ENCODE measurements at regions not wholly inside any gene's neighbourhood (a gene's known extent, or its start where the extent isn't known, plus 50 kb on each side); places are given as distances from the start of the nearest gene placed in this dataset.

DNA sequence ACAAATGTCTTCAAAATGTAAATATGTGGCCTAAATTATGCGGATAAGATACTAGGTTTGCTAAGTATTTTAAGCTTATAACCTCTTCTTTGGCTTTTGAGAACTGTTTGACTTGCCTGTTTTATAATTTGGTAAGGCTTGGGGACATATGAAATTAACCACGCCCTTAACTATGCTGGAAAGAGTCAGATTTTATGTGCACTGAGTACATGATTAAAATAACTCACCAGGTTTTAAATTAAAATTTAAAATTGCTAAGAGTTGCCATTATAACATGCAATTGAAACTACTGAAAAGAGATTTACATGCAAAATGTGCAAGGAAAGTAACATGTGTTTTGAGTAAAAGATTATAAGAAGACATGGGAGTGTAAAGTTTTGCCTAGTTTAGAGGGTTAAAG lies 141.9 kb downstream of the WDR11 start:
- H3K4me3 ChIP-seq (ENCODE audit: control insufficient read depth, low read depth, low read length): no peak overlapping the region
- TF ChIP-seq, protein P1, sequence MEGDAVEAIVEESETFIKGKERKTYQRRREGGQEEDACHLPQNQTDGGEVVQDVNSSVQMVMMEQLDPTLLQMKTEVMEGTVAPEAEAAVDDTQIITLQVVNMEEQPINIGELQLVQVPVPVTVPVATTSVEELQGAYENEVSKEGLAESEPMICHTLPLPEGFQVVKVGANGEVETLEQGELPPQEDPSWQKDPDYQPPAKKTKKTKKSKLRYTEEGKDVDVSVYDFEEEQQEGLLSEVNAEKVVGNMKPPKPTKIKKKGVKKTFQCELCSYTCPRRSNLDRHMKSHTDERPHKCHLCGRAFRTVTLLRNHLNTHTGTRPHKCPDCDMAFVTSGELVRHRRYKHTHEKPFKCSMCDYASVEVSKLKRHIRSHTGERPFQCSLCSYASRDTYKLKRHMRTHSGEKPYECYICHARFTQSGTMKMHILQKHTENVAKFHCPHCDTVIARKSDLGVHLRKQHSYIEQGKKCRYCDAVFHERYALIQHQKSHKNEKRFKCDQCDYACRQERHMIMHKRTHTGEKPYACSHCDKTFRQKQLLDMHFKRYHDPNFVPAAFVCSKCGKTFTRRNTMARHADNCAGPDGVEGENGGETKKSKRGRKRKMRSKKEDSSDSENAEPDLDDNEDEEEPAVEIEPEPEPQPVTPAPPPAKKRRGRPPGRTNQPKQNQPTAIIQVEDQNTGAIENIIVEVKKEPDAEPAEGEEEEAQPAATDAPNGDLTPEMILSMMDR (IDR thresholded peaks at IDR 0.05; ENCODE audit: control insufficient read depth, insufficient read depth, low read depth, low read length, missing control alignments): no peak
- DNase-seq (ENCODE audit: low read depth): no peak

DNA sequence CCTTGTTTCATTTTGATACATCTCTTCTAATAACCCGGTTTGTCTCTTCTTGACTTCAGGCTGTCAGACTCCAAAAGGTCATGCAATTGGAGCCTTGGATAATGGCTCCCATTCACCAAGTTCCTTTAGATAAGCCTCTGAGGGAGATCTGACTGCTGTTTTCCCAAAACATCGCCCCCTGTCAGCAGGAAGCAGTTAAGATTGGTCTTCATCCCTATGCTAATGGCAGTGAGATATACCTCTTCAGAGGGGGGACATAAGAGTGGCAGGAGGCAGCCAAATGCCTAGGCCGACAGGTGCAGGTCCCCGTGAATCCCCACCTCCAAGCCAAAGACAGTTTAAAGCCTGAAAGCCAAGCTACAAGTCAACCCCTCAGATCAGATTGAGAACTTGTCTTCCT lies 144.6 kb downstream of the WDR11 start:
- H3K4me3 ChIP-seq (ENCODE audit: control insufficient read depth, low read depth, low read length): no peak overlapping the region
- DNase-seq (ENCODE audit: low read depth): no peak
- TF ChIP-seq, protein P1 (IDR thresholded peaks at IDR 0.05; ENCODE audit: control insufficient read depth, insufficient read depth, low read depth, low read length, missing control alignments): no peak

DNA sequence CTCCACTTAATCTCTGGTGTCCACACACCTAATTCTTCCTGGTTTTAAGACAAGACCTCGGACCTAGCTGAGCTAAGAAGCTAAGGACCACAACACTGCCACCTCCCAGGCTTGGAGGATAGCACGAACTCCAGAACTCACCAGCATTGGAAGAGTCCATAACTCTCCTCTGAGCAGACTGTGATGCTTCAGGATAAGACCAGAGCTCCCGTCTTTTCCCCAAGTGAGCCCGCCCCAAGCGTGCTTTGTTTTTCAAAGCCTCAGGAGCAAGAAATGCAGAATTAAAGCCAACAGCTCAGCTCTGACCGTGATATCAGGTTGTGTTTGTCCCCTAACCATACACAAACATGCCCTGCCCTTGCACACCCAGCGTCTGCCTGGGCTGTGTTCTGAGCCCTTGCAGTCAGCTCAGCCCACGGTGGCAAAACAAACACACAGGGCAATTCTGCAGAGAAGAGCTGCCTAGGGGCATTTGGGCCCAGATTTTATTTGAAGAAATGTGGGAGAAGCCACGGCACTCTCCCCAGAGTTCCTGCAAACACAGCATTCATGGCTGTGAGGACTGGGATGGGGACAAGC lies 145.4 kb downstream of the WDR11 start:
- no peak for DNase-seq (ENCODE audit: low read depth)
- no peak overlapping the region for H3K4me3 ChIP-seq (ENCODE audit: control insufficient read depth, low read depth, low read length)
- TF ChIP-seq, protein P1 (IDR thresholded peaks at IDR 0.05; ENCODE audit: control insufficient read depth, insufficient read depth, low read depth, low read length, missing control alignments): no peak

DNA sequence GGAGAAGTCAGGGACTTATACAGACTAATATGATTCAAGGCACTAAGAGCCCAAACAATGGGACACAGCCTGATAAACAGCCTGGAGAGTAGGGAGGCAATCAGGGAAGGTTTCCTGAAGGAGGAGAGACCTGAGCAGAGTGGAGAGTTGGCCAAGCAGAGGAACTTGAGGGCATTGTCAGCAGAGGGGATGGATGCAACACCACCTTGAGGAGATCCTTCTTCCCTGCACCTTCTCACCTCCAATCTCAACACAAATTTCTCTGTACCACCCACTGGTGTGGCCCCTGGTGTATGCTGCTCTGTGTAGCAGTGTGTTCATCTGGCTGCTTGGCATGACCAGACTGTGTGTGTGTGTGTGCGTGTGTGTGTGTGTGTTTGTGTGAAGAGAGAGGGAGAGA lies 146.2 kb downstream of the WDR11 start:
- no peak overlapping the region for H3K4me3 ChIP-seq (ENCODE audit: control insufficient read depth, low read depth, low read length)
- TF ChIP-seq, protein P1 (IDR thresholded peaks at IDR 0.05; ENCODE audit: control insufficient read depth, insufficient read depth, low read depth, low read length, missing control alignments): no peak
- no peak for DNase-seq (ENCODE audit: low read depth)

DNA sequence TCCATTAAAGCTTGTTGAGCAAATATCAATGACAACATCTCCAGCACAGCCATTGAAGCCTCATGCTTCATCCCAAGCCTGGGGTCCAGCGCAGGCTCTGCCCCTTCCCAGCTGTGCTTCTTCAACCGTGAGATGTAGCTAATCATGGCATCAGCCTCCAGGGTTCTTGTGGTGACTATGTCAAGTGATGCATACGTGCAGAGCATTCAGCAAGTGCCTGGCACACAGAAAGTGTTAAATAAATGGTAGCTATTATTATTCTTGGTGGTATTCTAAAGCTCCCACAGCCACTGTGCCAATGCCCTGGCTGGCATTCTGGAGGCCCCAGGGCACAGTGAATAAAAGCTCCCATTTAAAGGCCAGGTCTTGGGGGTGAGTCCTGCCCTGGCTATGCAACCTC lies 146.6 kb downstream of the WDR11 start:
- TF ChIP-seq, protein P1 (IDR thresholded peaks at IDR 0.05; ENCODE audit: control insufficient read depth, insufficient read depth, low read depth, low read length, missing control alignments): no peak
- DNase-seq (ENCODE audit: low read depth): no peak
- H3K4me3 ChIP-seq (ENCODE audit: control insufficient read depth, low read depth, low read length): no peak overlapping the region

DNA sequence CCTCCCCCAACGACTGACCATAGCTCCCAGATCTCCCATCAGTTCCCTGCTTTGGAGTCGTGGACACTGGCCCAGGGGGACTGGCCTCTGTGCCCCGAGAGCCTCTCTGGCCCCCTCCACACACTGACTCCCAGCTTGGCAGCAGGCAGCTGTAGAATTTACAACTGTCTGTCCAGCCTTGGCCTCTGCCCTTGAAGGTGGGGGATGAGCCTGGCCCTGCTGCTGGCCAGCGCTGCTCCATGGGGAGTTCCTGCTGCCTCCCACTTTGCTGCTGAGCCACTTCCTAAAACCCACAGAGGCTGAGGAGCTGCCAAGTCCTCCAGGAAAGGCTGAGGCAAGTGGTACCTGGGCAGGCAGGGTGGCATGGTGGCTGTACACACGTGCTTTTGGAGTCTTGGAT lies 147.1 kb downstream of the WDR11 start:
- TF ChIP-seq, protein P1 (IDR thresholded peaks at IDR 0.05; ENCODE audit: control insufficient read depth, insufficient read depth, low read depth, low read length, missing control alignments): no peak
- no peak overlapping the region for H3K4me3 ChIP-seq (ENCODE audit: control insufficient read depth, low read depth, low read length)
- DNase-seq (ENCODE audit: low read depth): no peak

Data from AG09309 (cell line).